ENCODE measurements at regions not wholly inside any gene's neighbourhood (a gene's known extent, or its start where the extent isn't known, plus 50 kb on each side); places are given as distances from the start of the nearest gene placed in this dataset.

- Histone ChIP-seq H3K23ac (ENCODE audit: insufficient read length) (no peak overlapping the region), H3K27ac (ENCODE audit: low read depth, low read length) (no peak overlapping the region), H3K4ac (replicated peaks; ENCODE audit: insufficient read length, low read depth, low read length) (no peak overlapping the region), H2BK5ac (ENCODE audit: low read depth, low read length) (no peak overlapping the region), H3K18ac (ENCODE audit: extremely low read depth, low read length) (no peak overlapping the region), H3K27me3 (replicated peaks in 1 of 4; ENCODE audit: control insufficient read depth in 3 of 4, extremely low read depth in 1 of 4, insufficient read depth in 3 of 4, low read length in 3 of 4) (no peaks in the 10 kb centered on the region), H3K79me2 (ENCODE audit: control insufficient read depth in 1 of 2, insufficient read depth in 2 of 2, low read length in 2 of 2) (no peaks in the 10 kb centered on the region), H2BK15ac (ENCODE audit: low read length) (no peak overlapping the region), H3K36me3 (ENCODE audit: control insufficient read depth in 2 of 4, insufficient read depth in 4 of 4, low read length in 3 of 4) (peaks cover 0 to 3% (median 0%) of the 10 kb centered on the region in 4 experiments; a peak in 1 of 8 replicates), H2AFZ (ENCODE audit: low read length) (no peak overlapping the region), H2BK120ac (replicated peaks; ENCODE audit: low read depth, low read length) (no peak overlapping the region), H2BK20ac (ENCODE audit: low read length) (no peak overlapping the region), H2BK12ac (ENCODE audit: low read depth, low read length) (no peak overlapping the region), H4K5ac (ENCODE audit: insufficient read length, low read depth, low read length) (no peak overlapping the region), H3K4me2 (ENCODE audit: insufficient read depth in 1 of 2, low read depth in 2 of 2, low read length in 2 of 2) (no peak overlapping the region), H4K8ac (ENCODE audit: extremely low read depth, insufficient read depth, low read length) (no peak overlapping the region), H3K9ac (replicated peaks in 1 of 4; ENCODE audit: extremely low read depth in 1 of 4, low read depth in 3 of 4, low read length in 3 of 4) (no peak overlapping the region), H3K79me1 (ENCODE audit: low read depth, low read length) (no peaks in the 10 kb centered on the region), H3K4me1 (replicated peaks in 1 of 4; ENCODE audit: control insufficient read depth in 3 of 4, insufficient read depth in 4 of 4, low read length in 3 of 4) (no peaks in the 10 kb centered on the region), H3K9me3 (ENCODE audit: insufficient read depth in 2 of 2, low read depth in 1 of 2, low read length in 1 of 2) (peaks cover 12 to 16% of the 10 kb centered on the region in 2 experiments), H3K56ac (replicated peaks; ENCODE audit: insufficient read length, low read depth, low read length) (no peak overlapping the region), H4K91ac (replicated peaks; ENCODE audit: insufficient read length, low read length) (no peak overlapping the region), H2AK5ac (ENCODE audit: low read depth, low read length) (no peak overlapping the region), H4K20me1 (replicated peaks in 1 of 2; ENCODE audit: control insufficient read depth in 1 of 2, insufficient read depth in 2 of 2, low read length in 2 of 2) (no peaks in the 10 kb centered on the region), H3K14ac (ENCODE audit: insufficient read length) (no peak overlapping the region), H3K4me3 (ENCODE audit: extremely low read depth in 1 of 4, insufficient read depth in 2 of 4, low read depth in 3 of 4, low read length in 4 of 4) (no peak overlapping the region), H3K23me2 (ENCODE audit: low read depth, low read length) (no peaks in the 10 kb centered on the region)
- POLR2A ChIA-PET (ENCODE audit: partially characterized antibody) = no interaction called here
- DNase-seq (ENCODE audit: low read depth in 1 of 2, low spot score in 2 of 2) = no peak
- TF ChIP-seq JUND (IDR thresholded peaks at IDR 0.05; ENCODE audit: low read length) = no peak
- TF ChIP-seq SP1 (IDR thresholded peaks at IDR 0.05; ENCODE audit: low read depth, low read length) = no peak
- no peak for TF ChIP-seq TBP (IDR thresholded peaks at IDR 0.05; ENCODE audit: low read depth, low read length)
- TF ChIP-seq SP2 (IDR thresholded peaks at IDR 0.05; ENCODE audit: low read length) = no peak
- no peak for TF ChIP-seq FOSL1 (IDR thresholded peaks at IDR 0.05; ENCODE audit: insufficient read depth, low read depth, low read length)
- TF ChIP-seq RFX5 (IDR thresholded peaks at IDR 0.05; ENCODE audit: borderline replicate concordance, low read depth, low read length) = no peak
- TF ChIP-seq RXRA (IDR thresholded peaks at IDR 0.05; ENCODE audit: insufficient read depth, low read depth, low read length) = no peak
- no peak for TF ChIP-seq GTF2F1 (IDR thresholded peaks at IDR 0.05; ENCODE audit: borderline replicate concordance, low read depth, low read length)
- CTCF ChIA-PET (ENCODE audit: partially characterized antibody) = no interaction called here
- WGBS, 2 experiments (ENCODE audit: extremely low coverage in 1 of 2, insufficient coverage in 1 of 2, insufficient read length in 1 of 2, insufficient replicate concordance in 2 of 2, low coverage in 1 of 2, low lambda C conversion rate in 2 of 2, missing lambda C conversion rate in 1 of 2) = 93% methylated on average over 7 of the region's 7 CpGs; no CpG with 5 or more reads in 1 of the 2 experiments
- FAIRE-seq = no peak
These were observed 952.5 kb upstream of the SEMA6D start for GRCh38 chr15:46764851-46765250.

Measured in H1 (cell line).